HUES48 (cell line): ENCODE measurements at regions not wholly inside any gene's neighbourhood (a gene's known extent, or its start where the extent isn't known, plus 50 kb on each side); places are given as distances from the start of the nearest gene placed in this dataset.
"Not testable (repeated sequence)": the region's sequence is repeated elsewhere in the genome, so short reads cannot be mapped to it uniquely, and the experiment has no call there.

Experiments used
- H3K27ac ChIP-seq: one replicate; pipeline ENCODE4 v1.7.0; 2013; ENCODE audit warnings: low read depth, low read length, inconsistent platforms
- H3K27me3 ChIP-seq: 2 replicates; pipeline ENCODE4 v1.6.1; 2013; ENCODE audit warnings: mild to moderate bottlenecking, low read length; ENCODE audit not compliant: control insufficient read depth, insufficient read depth
- H3K36me3 ChIP-seq: 2 replicates; pipeline ENCODE4 v1.6.1; 2013; ENCODE audit warnings: low read length; ENCODE audit not compliant: control insufficient read depth, insufficient read depth
- H3K4me1 ChIP-seq: 2 replicates; pipeline ENCODE4 v1.6.1; 2013; ENCODE audit warnings: mild to moderate bottlenecking, low read length; ENCODE audit not compliant: control insufficient read depth, insufficient read depth
- H3K4me3 ChIP-seq: 2 replicates; pipeline ENCODE4 v1.5.1; 2013; ENCODE audit warnings: mild to moderate bottlenecking, low read depth, low read length
- H3K9ac ChIP-seq: 2 replicates; pipeline ENCODE4 v1.6.1; 2013; ENCODE audit warnings: mild to moderate bottlenecking, low read depth, low read length, moderate library complexity
- H3K9me3 ChIP-seq: 2 replicates; pipeline ENCODE4 v1.6.1; 2013; ENCODE audit warnings: low read length; ENCODE audit not compliant: control insufficient read depth, insufficient read depth

DNA sequence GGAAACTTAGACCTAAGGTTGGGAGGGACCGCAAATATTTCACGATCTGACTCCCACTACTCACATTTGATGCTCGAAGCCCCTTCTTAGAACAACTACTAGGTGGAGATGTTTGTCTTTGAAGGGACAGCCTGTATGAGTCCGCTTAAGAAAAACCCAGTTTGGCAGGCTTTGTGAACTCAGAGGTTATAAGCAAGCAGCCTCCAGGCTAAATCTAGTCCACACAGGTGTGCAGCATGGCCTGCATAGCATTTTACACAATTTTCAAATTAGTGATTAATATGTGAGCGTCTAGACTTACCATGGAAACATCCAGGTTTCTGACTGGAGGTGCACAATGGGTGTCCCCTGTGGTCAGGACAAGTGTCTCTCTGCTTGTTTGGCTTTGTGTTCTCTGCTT, 127.1 kb downstream of the KIF4B start:
- no peaks in the 10 kb centered on the region for H3K27me3 ChIP-seq
- no peak overlapping the region for H3K9ac ChIP-seq
- H3K4me1 ChIP-seq = 0 out of 2 replicates have a peak, but pooled peaks cover 3% of the 10 kb centered on the region
- no peak overlapping the region for H3K27ac ChIP-seq
- no peaks in the 10 kb centered on the region for H3K9me3 ChIP-seq
- H3K4me3 ChIP-seq = no peak overlapping the region
- no peaks in the 10 kb centered on the region for H3K36me3 ChIP-seq

DNA sequence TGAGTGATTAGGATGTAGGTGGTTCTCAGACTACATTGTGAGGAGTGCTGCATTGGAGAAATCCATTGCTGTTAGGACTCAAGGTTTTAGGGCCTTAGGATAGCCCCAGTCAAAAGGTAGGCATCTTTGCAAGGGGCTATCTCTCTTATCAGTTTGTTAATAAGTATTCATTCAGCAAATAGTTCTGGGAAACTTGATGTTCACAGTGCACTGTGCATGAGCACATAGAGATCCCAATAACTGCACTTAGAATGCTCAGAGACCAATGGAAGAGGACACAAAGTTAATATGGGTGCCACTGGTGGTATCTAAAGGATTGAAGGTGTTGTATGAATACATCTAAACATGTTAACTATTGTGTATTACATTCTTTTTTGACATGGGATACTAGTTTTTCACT, 131.4 kb downstream of the KIF4B start:
- H3K4me3 ChIP-seq = no peak overlapping the region

GRCh38 chr5:155147222-155147621, 133.7 kb downstream of the KIF4B start:
- H3K4me1 ChIP-seq = no peaks in the 10 kb centered on the region
- H3K4me3 ChIP-seq = no peak overlapping the region
- no peaks in the 10 kb centered on the region for H3K27me3 ChIP-seq
- no peaks in the 10 kb centered on the region for H3K9me3 ChIP-seq
- H3K9ac ChIP-seq = no peak overlapping the region
- no peak overlapping the region for H3K27ac ChIP-seq
- H3K36me3 ChIP-seq = no peaks in the 10 kb centered on the region

More for the DNA sequence above, 131.4 kb downstream of the KIF4B start:
- H3K9ac ChIP-seq = no peak overlapping the region
- no peaks in the 10 kb centered on the region for H3K4me1 ChIP-seq
- no peaks in the 10 kb centered on the region for H3K36me3 ChIP-seq
- H3K9me3 ChIP-seq = no peaks in the 10 kb centered on the region
- H3K27ac ChIP-seq = no peak overlapping the region
- no peaks in the 10 kb centered on the region for H3K27me3 ChIP-seq

- H3K36me3 ChIP-seq = no peaks in the 10 kb centered on the region
- no peaks in the 10 kb centered on the region for H3K4me1 ChIP-seq
- no peak overlapping the region for H3K9ac ChIP-seq
- H3K4me3 ChIP-seq = no peak overlapping the region
- no peaks in the 10 kb centered on the region for H3K27me3 ChIP-seq
- H3K27ac ChIP-seq = no peak overlapping the region
- H3K9me3 ChIP-seq = no peaks in the 10 kb centered on the region
Observed at GRCh38 chr5:155148694-155149093, 135.1 kb downstream of the KIF4B start.

DNA sequence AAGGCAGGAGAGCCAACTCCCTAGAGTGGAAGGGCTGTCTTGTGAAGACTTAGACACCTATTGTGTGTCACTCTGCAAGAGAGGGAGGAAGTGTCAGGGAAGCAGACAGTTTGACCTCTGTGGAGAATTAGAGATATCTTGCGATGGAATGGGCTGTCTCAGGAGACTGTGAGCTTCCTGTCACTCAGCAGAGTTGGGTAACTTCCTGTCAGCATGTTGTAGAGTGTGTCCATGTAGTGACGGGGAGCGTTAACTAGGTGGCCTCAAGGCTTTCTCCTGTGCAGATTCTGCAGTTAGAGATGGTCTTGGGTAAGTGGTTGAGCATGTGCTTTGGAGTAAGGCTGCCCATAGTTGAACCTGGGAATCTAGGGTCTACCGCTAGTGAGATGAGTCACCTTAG, 136.5 kb downstream of the KIF4B start:
- Histone ChIP-seq H3K36me3 (no peaks in the 10 kb centered on the region), H3K27me3 (no peaks in the 10 kb centered on the region), H3K4me3 (no peak overlapping the region), H3K4me1 (no peaks in the 10 kb centered on the region), H3K9ac (no peak overlapping the region), H3K27ac (no peak overlapping the region), H3K9me3 (no peaks in the 10 kb centered on the region)

DNA sequence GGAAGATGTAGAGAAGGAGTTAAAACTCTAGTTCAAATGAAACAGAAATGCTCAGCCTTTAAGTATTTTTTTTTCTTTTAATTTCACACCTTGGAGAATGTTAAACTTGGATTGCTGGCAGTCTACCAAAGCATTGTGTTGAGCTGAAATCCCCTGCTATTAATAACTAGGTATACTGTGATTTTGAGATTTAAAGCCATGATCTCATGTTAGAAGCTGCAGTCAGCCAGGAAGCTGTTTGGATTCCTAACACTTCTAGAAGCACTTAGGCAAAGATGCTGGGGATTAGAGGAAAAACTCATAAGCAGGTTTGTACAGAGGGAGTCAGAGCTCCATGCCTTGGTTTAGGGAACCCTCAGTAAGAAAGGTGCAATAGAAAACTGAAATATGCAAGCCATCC, 141.4 kb downstream of the KIF4B start:
- no peaks in the 10 kb centered on the region for H3K9me3 ChIP-seq
- no peak overlapping the region for H3K27ac ChIP-seq
- no peaks in the 10 kb centered on the region for H3K27me3 ChIP-seq
- H3K4me1 ChIP-seq = no peaks in the 10 kb centered on the region
- no peaks in the 10 kb centered on the region for H3K36me3 ChIP-seq
- H3K4me3 ChIP-seq = no peak overlapping the region
- no peak overlapping the region for H3K9ac ChIP-seq

- not testable (repeated sequence) for H3K36me3 ChIP-seq, H3K27ac ChIP-seq, H3K27me3 ChIP-seq, H3K4me3 ChIP-seq, H3K4me1 ChIP-seq, H3K9ac ChIP-seq
- peaks cover 12% of the 10 kb centered on the region for H3K9me3 ChIP-seq
Observed at GRCh38 chr5:155163084-155163483, 149.5 kb downstream of the KIF4B start.

GRCh38 chr5:155167736-155168135, 154.2 kb downstream of the KIF4B start:
- Histone ChIP-seq H3K27me3 (no peaks in the 10 kb centered on the region), H3K27ac (no peak overlapping the region), H3K36me3 (no peaks in the 10 kb centered on the region), H3K9me3 (peaks cover 14% of the 10 kb centered on the region), H3K4me3 (no peak overlapping the region), H3K4me1 (no peaks in the 10 kb centered on the region), H3K9ac (no peak overlapping the region)

- Histone ChIP-seq H3K27me3 (no peaks in the 10 kb centered on the region), H3K4me3 (no peak overlapping the region), H3K4me1 (no peaks in the 10 kb centered on the region), H3K9ac (no peak overlapping the region), H3K27ac (no peak overlapping the region), H3K36me3 (no peaks in the 10 kb centered on the region), H3K9me3 (peaks cover 13% of the 10 kb centered on the region; the same call in 1 of the 2 replicates)
Observed at GRCh38 chr5:155181542-155181941, 168.0 kb downstream of the KIF4B start.

DNA sequence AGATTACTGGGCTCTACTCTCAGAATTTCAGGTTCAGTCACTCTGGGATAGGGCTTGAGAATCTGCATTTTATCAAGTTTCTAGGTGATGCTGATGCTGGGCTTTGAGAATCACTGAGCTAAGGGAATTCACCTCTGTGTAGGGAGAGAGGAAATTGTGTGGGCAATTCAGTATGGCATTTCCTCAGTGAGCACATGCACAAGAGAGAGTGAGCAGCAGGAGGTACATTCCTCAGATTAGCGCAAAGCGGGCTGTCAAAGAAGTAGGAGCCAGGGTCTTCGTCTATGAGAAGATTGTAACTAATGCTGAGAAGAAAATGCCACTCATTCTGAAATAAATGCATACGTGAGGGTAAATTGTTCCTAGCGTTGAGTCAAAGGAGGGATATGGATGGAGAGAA, 175.9 kb downstream of the KIF4B start:
- Histone ChIP-seq H3K36me3 (no peaks in the 10 kb centered on the region), H3K9ac (no peak overlapping the region), H3K4me3 (no peak overlapping the region), H3K4me1 (peaks cover 19% of the 10 kb centered on the region), H3K27ac (no peak overlapping the region), H3K27me3 (no peaks in the 10 kb centered on the region), H3K9me3 (no peaks in the 10 kb centered on the region)

DNA sequence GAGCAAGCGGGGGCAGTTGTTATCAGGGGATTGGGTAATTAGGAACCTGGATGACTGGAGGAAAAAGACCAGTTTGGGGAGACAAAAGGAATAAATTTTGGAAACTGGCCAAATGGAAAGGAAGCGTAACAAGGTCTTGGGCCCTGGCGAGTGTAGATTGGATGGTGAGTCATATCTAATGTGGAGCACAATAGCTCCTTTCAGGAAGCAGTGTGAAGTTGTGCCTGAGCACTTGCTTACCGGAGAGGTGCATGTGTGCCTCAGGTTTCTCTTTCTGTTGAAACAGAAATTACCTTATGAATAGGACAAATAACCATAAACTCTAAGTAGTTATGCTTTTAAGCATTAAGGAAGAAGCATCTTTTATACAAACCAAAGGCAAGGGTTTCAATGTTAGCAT, 176.4 kb downstream of the KIF4B start:
- H3K27me3 ChIP-seq = no peaks in the 10 kb centered on the region
- no peaks in the 10 kb centered on the region for H3K36me3 ChIP-seq
- H3K9ac ChIP-seq = no peak overlapping the region
- H3K4me1 ChIP-seq = peaks cover 19% of the 10 kb centered on the region
- no peak overlapping the region for H3K27ac ChIP-seq
- H3K9me3 ChIP-seq = no peaks in the 10 kb centered on the region
- no peak overlapping the region for H3K4me3 ChIP-seq

DNA sequence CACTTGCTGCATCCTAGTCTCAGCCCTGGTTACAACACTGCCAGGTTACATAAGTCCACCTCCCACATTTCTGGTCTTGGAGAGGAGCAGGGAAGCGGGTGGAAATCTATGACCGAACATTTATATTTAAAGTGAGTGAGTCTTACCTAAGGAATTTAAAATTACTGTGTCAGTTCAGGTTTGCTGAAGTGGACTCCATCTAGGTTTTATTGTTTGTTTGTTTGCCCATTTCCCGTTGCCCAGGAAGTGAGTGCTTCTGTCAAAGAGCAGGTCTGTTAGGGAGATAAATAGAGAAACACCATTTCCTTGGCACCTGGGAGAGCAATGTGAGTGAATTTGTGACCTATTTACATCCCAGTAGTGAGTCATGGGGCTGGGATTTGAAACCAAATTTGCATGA, 179.5 kb downstream of the KIF4B start:
- no peaks in the 10 kb centered on the region for H3K36me3 ChIP-seq
- no peak overlapping the region for H3K4me3 ChIP-seq
- peak overlapping the region; percentile 4 for H3K27ac ChIP-seq
- peaks cover 19% of the 10 kb centered on the region for H3K4me1 ChIP-seq
- no peaks in the 10 kb centered on the region for H3K9me3 ChIP-seq
- H3K9ac ChIP-seq = no peak overlapping the region
- H3K27me3 ChIP-seq = no peaks in the 10 kb centered on the region
